NCI-H2227 (cell line): ENCODE measurements at regions not wholly inside any gene's neighbourhood (a gene's known extent, or its start where the extent isn't known, plus 50 kb on each side); places are given as distances from the start of the nearest gene placed in this dataset.

Source experiments
- DNase-seq: peaks from one replicate; lab custom pipeline; 2025; ENCODE audit not compliant: unreplicated experiment; lab: John Stamatoyannopoulos, UW

- no peak for DNase-seq
Measured at GRCh38 chr13:59562924-59563323, 600.8 kb downstream of the DIAPH3 start.

- DNase-seq = no peak
Measured at GRCh38 chr13:59566561-59566960, 597.2 kb downstream of the DIAPH3 start.

- no peak for DNase-seq
Measured at GRCh38 chr13:59568306-59568705, 595.4 kb downstream of the DIAPH3 start.

GRCh38 chr13:59570204-59570603, 593.5 kb downstream of the DIAPH3 start:
- DNase-seq = no peak

GRCh38 chr13:59584101-59584500, 579.6 kb downstream of the DIAPH3 start:
- no peak for DNase-seq

GRCh38 chr13:59584761-59585670, 578.7 kb downstream of the DIAPH3 start:
- DNase-seq = no peak

GRCh38 chr13:59587030-59587429, 576.7 kb downstream of the DIAPH3 start:
- DNase-seq = no peak

- DNase-seq = no peak
Measured at GRCh38 chr13:59587971-59588716, 575.6 kb downstream of the DIAPH3 start.

GRCh38 chr13:59588717-59589067, 575.0 kb downstream of the DIAPH3 start:
- no peak for DNase-seq

GRCh38 chr13:59601993-59602392, 561.7 kb downstream of the DIAPH3 start:
- DNase-seq = no peak

- no peak for DNase-seq
Measured at GRCh38 chr13:59603646-59604045, 560.1 kb downstream of the DIAPH3 start.

- no peak for DNase-seq
Measured at GRCh38 chr13:59607172-59607571, 556.6 kb downstream of the DIAPH3 start.

GRCh38 chr13:59607780-59608233, 555.9 kb downstream of the DIAPH3 start:
- no peak for DNase-seq

GRCh38 chr13:59609421-59609820, 554.3 kb downstream of the DIAPH3 start:
- DNase-seq = no peak
